MM.1S (cell line): ENCODE measurements at regions not wholly inside any gene's neighbourhood (a gene's known extent, or its start where the extent isn't known, plus 50 kb on each side); places are given as distances from the start of the nearest gene placed in this dataset.

ENCODE experiments used
- DNase-seq: peaks from one replicate; pipeline ENCODE4 v3.0.0-alpha.2; 2015
- H2AFZ ChIP-seq: fragments of 300-600 bp; sonication (generic); 2 replicates; pipeline ENCODE4 v1.6.0; 2016; ENCODE audit warnings: antibody characterized with exemption, low read length
- H3F3A ChIP-seq: fragments of 300-600 bp; sonication (generic); 2 replicates; pipeline ENCODE4 v1.6.1; 2016; ENCODE audit warnings: mild to moderate bottlenecking, antibody characterized with exemption, low read length, moderate library complexity, mixed read lengths; ENCODE audit not compliant: insufficient read depth
- H3K27ac ChIP-seq: fragments of 300-600 bp; sonication (generic); 2 replicates; pipeline ENCODE4 v1.5.1; 2016; ENCODE audit warnings: mild to moderate bottlenecking, low read length
- H3K27me3 ChIP-seq: fragments of 300-600 bp; sonication (generic); replicated peaks from 2 replicates; pipeline ENCODE4 v1.6.0; 2016; ENCODE audit warnings: low read length; ENCODE audit not compliant: insufficient read depth
- H3K36me3 ChIP-seq: fragments of 300-600 bp; sonication (generic); replicated peaks from 2 replicates; pipeline ENCODE4 v1.6.1; 2016; ENCODE audit warnings: mild to moderate bottlenecking, low read length, mixed read lengths; ENCODE audit not compliant: insufficient read depth
- H3K4me1 ChIP-seq: fragments of 300-600 bp; sonication (generic); 2 replicates; pipeline ENCODE4 v1.6.1; 2016; ENCODE audit warnings: low read length, mixed read lengths
- H3K4me2 ChIP-seq: fragments of 300-600 bp; sonication (generic); 2 replicates; pipeline ENCODE4 v1.6.0; 2016; ENCODE audit warnings: low read depth, low read length
- H3K4me3 ChIP-seq: fragments of 300-600 bp; sonication (generic); 2 replicates; pipeline ENCODE4 v1.5.1; 2016; ENCODE audit warnings: low read length, mixed read lengths
- H3K79me2 ChIP-seq: fragments of 300-600 bp; sonication (generic); 2 replicates; pipeline ENCODE4 v1.6.1; 2016; ENCODE audit warnings: mixed run types, low read length, mixed read lengths
- H3K9ac ChIP-seq: fragments of 300-600 bp; sonication (generic); 2 replicates; pipeline ENCODE4 v1.6.1; 2016; ENCODE audit warnings: low read length, mixed read lengths
- H3K9me2 ChIP-seq: fragments of 300-600 bp; sonication (generic); replicated peaks from 2 replicates; pipeline ENCODE4 v1.6.1; 2016; ENCODE audit warnings: mild to moderate bottlenecking, low read length, mixed read lengths; ENCODE audit not compliant: insufficient read depth
- H3K9me3 ChIP-seq: fragments of 300-600 bp; sonication (generic); replicated peaks from 2 replicates; pipeline ENCODE4 v1.6.1; 2016; ENCODE audit warnings: mild to moderate bottlenecking, low read length, mixed read lengths; ENCODE audit not compliant: insufficient read depth
- H4K20me1 ChIP-seq: fragments of 300-600 bp; sonication (generic); 2 replicates; pipeline ENCODE4 v1.6.1; 2016; ENCODE audit warnings: mild to moderate bottlenecking, low read length, moderate library complexity, mixed read lengths; ENCODE audit not compliant: insufficient read depth
- EZH2 ChIP-seq: fragments of 300-600 bp; sonication (generic); optimal IDR thresholded peaks from 2 replicates; pipeline ENCODE3; 2017; ENCODE audit warnings: low read depth, mild to moderate bottlenecking, antibody characterized with exemption, low read length, mixed read lengths
- EZH2phosphoT487 ChIP-seq: fragments of 300-600 bp; sonication (generic); IDR thresholded peaks from 2 replicates; pipeline ENCODE4 v1.6.1; 2018; ENCODE audit warnings: antibody characterized with exemption, low read length
- TF ChIP-seq, protein P1 (sequence below): fragments of 300-600 bp; sonication (generic); IDR thresholded peaks from 2 replicates; pipeline ENCODE4 v1.5.1; 2016; ENCODE audit warnings: antibody characterized with exemption, low read length, mixed read lengths

DNA sequence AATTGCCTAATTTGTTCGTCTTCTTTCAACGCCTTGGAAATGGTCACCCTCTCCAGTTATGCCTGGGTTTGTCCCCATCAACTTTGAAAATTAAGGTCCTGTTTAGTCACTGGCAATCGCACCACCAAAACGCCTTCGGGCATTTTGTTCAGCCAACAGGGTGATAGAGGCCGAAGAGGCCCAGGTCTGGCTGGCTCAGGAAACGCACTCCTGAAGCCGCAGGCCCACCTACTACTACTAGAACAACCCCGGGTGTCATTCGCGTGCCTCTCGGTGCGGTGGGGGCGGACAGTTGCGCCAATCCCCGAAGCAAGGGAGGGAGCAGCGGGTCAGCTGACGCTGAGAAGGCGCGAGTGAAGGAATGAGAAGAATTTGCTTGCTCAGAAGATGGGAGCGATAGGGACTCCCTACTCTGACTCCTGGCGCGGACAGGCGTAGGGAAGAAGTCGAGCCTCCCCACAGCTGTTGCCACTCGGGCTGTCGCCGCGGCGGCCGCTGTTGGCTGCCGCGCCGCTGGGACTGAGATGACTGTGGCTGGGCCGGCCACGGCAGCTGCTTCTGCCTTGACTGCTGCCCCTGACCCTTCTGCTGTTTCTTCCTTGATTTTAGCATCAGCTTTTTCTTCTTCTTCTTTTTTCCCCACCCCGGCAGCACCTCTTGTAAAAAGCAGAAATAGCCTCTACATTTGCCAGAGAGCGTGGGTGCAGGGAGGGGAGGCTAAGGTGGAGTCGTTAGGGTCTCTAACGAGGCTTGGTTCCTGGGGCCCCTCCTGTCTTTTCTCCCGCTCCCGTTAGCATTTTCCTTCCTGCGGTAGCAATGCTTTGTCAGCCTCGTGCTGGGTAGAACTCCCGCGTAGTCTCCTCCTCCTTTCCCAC, 387.6 kb downstream of the FIGN start:
- no peaks in the 10 kb centered on the region for H3K79me2 ChIP-seq
- no peaks in the 10 kb centered on the region for H3K27me3 ChIP-seq
- H3K9ac ChIP-seq: no peak overlapping the region
- TF ChIP-seq EZH2 (no peak), EZH2phosphoT487 (no peak)
- TF ChIP-seq, protein P1, sequence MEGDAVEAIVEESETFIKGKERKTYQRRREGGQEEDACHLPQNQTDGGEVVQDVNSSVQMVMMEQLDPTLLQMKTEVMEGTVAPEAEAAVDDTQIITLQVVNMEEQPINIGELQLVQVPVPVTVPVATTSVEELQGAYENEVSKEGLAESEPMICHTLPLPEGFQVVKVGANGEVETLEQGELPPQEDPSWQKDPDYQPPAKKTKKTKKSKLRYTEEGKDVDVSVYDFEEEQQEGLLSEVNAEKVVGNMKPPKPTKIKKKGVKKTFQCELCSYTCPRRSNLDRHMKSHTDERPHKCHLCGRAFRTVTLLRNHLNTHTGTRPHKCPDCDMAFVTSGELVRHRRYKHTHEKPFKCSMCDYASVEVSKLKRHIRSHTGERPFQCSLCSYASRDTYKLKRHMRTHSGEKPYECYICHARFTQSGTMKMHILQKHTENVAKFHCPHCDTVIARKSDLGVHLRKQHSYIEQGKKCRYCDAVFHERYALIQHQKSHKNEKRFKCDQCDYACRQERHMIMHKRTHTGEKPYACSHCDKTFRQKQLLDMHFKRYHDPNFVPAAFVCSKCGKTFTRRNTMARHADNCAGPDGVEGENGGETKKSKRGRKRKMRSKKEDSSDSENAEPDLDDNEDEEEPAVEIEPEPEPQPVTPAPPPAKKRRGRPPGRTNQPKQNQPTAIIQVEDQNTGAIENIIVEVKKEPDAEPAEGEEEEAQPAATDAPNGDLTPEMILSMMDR: no peak
- no peak overlapping the region for H3K27ac ChIP-seq
- no peaks in the 10 kb centered on the region for H3K36me3 ChIP-seq
- DNase-seq: no peak
- H3K4me1 ChIP-seq: no peaks in the 10 kb centered on the region
- no peaks in the 10 kb centered on the region for H3F3A ChIP-seq
- H4K20me1 ChIP-seq: no peaks in the 10 kb centered on the region
- H3K4me3 ChIP-seq: no peak overlapping the region
- H2AFZ ChIP-seq: no peak overlapping the region
- H3K4me2 ChIP-seq: no peak overlapping the region
- H3K9me3 ChIP-seq: no peaks in the 10 kb centered on the region
- no peaks in the 10 kb centered on the region for H3K9me2 ChIP-seq

DNA sequence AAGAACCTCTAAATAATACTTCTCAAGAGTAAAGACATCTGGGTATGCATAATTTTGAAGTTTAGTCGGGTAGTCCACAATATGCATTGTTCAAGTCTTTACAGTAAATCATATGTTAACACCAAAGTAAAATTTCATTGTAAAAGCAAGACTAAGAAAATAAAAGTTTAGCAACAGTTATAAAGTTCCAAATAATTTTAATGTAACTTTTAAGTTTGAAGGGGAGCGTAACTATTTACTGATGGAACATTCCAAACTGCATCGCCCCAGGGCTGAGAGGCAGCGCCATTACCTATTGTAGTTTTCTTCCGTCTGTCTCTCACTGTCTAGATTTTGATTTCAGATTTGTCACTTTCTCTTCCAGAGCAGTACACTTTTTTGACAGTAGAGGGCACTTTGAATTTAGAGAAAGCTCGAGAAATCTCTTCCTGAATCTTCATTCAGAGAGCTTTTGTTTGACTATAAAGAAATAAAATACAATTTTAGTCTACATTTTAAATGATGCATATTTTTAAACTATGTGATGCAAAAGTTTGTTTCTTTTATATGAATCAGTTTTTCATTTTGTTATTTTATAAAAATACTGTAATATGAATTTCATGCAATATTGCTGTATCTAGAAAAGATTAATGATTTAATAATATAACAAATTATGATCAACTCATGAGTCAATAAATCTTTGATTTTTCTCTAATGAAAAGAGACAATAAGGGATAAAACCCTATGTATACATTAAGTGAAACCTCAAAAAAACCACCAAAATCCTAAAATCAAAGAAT, 389.8 kb downstream of the FIGN start:
- TF ChIP-seq, protein P1: peak; percentile 70
- no peak for TF ChIP-seq EZH2
- no peaks in the 10 kb centered on the region for H3K79me2 ChIP-seq
- H3K4me1 ChIP-seq: no peaks in the 10 kb centered on the region
- H3K4me2 ChIP-seq: peak overlapping the region; percentile 26; the same call in 1 of the 2 replicates
- 0 out of 2 replicates have a peak overlapping the region, but pooled peaks have one; percentile 51 for H2AFZ ChIP-seq
- H3K9ac ChIP-seq: no peak overlapping the region
- H4K20me1 ChIP-seq: no peaks in the 10 kb centered on the region
- H3K27me3 ChIP-seq: no peaks in the 10 kb centered on the region
- H3K36me3 ChIP-seq: no peaks in the 10 kb centered on the region
- H3K4me3 ChIP-seq: no peak overlapping the region
- peak; percentile 80 for DNase-seq
- no peaks in the 10 kb centered on the region for H3K9me3 ChIP-seq
- no peaks in the 10 kb centered on the region for H3K9me2 ChIP-seq
- H3K27ac ChIP-seq: no peak overlapping the region
- no peaks in the 10 kb centered on the region for H3F3A ChIP-seq

DNA sequence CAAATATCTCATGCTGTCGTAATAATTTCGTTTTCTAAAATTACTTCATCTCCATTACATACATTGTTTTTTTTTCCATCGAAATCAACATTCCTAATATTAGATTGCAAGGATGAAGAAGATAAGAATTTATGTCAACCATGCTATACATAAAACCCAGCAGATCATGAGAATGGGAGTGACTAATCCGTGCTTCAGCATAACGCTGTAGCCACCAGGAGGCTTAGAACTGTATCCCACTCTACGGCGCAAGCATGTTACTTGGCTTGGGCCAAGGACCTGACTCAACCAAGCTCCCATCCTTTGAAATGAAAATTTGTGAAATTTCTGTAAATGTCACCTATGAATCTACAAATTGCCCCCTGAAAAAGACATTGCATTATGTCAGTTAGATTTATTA, 392.5 kb downstream of the FIGN start:
- H3F3A ChIP-seq: no peaks in the 10 kb centered on the region
- H3K4me2 ChIP-seq: no peak overlapping the region
- no peaks in the 10 kb centered on the region for H3K27me3 ChIP-seq
- no peak for TF ChIP-seq EZH2
- no peak for TF ChIP-seq EZH2phosphoT487
- TF ChIP-seq, protein P1: no peak
- no peaks in the 10 kb centered on the region for H3K9me3 ChIP-seq
- DNase-seq: no peak
- no peaks in the 10 kb centered on the region for H3K4me1 ChIP-seq
- no peak overlapping the region for H3K9ac ChIP-seq
- H4K20me1 ChIP-seq: no peaks in the 10 kb centered on the region
- no peaks in the 10 kb centered on the region for H3K79me2 ChIP-seq
- H3K36me3 ChIP-seq: no peaks in the 10 kb centered on the region
- no peak overlapping the region for H3K4me3 ChIP-seq
- no peak overlapping the region for H2AFZ ChIP-seq
- no peaks in the 10 kb centered on the region for H3K9me2 ChIP-seq
- no peak overlapping the region for H3K27ac ChIP-seq
